Immature natural killer cell (primary cell): ENCODE measurements at regions not wholly inside any gene's neighbourhood (a gene's known extent, or its start where the extent isn't known, plus 50 kb on each side); places are given as distances from the start of the nearest gene placed in this dataset.

Experiments used
- DNase-seq, 3 donors: peaks; one replicate each; pipeline ENCODE4 v3.0.0; 2022; ENCODE audit warnings: mixed read lengths in 1 of 3
- H3K27ac Mint-ChIP-seq, 6 donors: one replicate each; pipeline ENCODE4 v1.8.0; 2020; ENCODE audit warnings: mixed read lengths in 6 of 6, mild to moderate bottlenecking in 5 of 6, inconsistent platforms in 4 of 6, moderate library complexity in 3 of 6
- H3K27me3 Mint-ChIP-seq, 3 donors: one replicate each; pipeline ENCODE4 v1.8.0; 2020 to 2021; ENCODE audit warnings: low read depth in 3 of 3, mild to moderate bottlenecking in 3 of 3, mixed read lengths in 3 of 3, moderate library complexity in 3 of 3, inconsistent platforms in 1 of 3
- H3K36me3 Mint-ChIP-seq, 3 donors: one replicate each; pipeline ENCODE4 v1.8.0; 2020; ENCODE audit warnings: mixed read lengths in 3 of 3, inconsistent platforms in 2 of 3, mild to moderate bottlenecking in 2 of 3
- H3K4me1 Mint-ChIP-seq, 2 donors: one replicate each; pipeline ENCODE4 v1.8.0; 2020; ENCODE audit warnings: inconsistent platforms in 2 of 2, mild to moderate bottlenecking in 2 of 2, mixed read lengths in 2 of 2, moderate library complexity in 1 of 2
- H3K4me3 Mint-ChIP-seq, 5 donors: one replicate each; pipeline ENCODE4 v1.8.0; 2020; ENCODE audit warnings: mild to moderate bottlenecking in 5 of 5, mixed read lengths in 5 of 5, inconsistent platforms in 3 of 5, moderate library complexity in 3 of 5
- H3K9me3 Mint-ChIP-seq, 6 donors: one replicate each; pipeline ENCODE4 v1.8.0; 2020; ENCODE audit warnings: mild to moderate bottlenecking in 6 of 6, mixed read lengths in 6 of 6, inconsistent platforms in 4 of 6, moderate library complexity in 3 of 6

DNA sequence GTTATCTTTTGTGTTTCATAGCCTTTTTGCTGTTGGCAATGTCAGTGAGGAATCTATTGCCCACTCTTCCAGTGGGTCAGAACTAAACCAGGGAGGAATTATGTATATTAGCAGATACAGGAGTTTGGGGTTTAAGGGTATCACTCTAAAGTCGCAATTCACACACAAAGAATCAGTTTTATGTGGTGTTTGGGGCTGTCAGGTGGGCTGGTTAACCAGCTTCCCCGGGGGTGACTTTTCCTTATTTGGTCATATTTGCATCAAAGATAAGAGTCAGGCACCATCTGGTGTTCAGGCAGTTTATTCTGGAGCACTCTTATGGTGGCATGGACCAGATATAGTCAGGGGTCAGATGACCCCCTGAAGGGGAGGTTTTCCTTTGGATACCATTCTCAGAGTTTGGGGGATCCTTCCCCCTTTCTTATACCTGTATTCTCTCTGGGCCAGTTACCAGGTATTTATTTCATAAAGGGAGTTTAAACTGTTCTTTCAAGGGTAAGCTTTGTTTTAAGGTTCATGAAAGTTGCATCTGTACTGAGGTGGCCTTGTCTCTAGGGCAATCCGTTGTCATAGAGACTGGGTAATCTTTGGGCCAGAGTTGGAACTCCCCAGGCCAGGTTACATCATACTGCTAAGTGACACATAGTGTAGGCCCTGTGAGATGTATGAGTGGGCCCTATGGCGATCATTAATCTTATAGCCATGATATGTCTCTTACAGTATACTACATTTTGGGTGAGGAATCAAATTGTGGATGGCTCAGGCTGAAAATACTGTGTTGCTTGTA is 148.2 kb downstream of the RWDD3 start:
- Mint-ChIP-seq H3K27ac (no peak overlapping the region), H3K36me3 (no peaks in the 10 kb centered on the region), H3K4me1 (no peaks in the 10 kb centered on the region), H3K4me3 (no peak overlapping the region), H3K27me3 (peaks cover 0 to 2% (median 0%) of the 10 kb centered on the region in 3 donors), H3K9me3 (peaks cover 0 to 9% (median under 1%) of the 10 kb centered on the region in 6 donors)
- DNase-seq: no peak

DNA sequence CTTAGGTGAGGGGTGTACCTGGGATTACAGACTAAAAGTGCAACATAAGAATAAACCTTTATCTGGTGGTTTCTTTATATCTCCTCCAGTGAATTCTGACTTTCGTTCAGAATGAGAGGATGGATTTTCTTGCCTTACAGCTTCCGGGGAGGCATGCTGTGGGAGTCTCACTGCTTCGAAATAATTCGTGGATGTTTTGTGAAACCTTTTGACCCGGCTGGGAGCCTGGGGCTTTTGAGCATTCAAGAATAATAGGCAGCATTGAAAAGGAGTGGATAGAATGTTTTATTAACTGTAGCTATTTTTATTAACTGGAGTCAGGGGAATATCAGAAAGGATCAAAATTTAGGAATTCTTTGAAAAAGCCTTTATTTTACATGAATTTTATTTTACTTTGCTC is 149.1 kb downstream of the RWDD3 start:
- Mint-ChIP-seq H3K9me3 (peaks cover 0 to 9% (median under 1%) of the 10 kb centered on the region in 6 donors), H3K4me3 (no peak overlapping the region), H3K27ac (no peak overlapping the region), H3K27me3 (peaks cover 0 to 2% (median 0%) of the 10 kb centered on the region in 3 donors), H3K36me3 (no peaks in the 10 kb centered on the region), H3K4me1 (no peaks in the 10 kb centered on the region)
- DNase-seq: no peak

GRCh38 chr1:95384567-95384966 is 150.6 kb downstream of the RWDD3 start:
- Mint-ChIP-seq H3K4me3 (no peak overlapping the region), H3K4me1 (no peaks in the 10 kb centered on the region), H3K27ac (no peak overlapping the region), H3K27me3 (peaks cover 0 to 2% (median 0%) of the 10 kb centered on the region in 3 donors), H3K9me3 (peaks cover 0 to 7% (median under 1%) of the 10 kb centered on the region in 6 donors), H3K36me3 (no peaks in the 10 kb centered on the region)
- DNase-seq: no peak

DNA sequence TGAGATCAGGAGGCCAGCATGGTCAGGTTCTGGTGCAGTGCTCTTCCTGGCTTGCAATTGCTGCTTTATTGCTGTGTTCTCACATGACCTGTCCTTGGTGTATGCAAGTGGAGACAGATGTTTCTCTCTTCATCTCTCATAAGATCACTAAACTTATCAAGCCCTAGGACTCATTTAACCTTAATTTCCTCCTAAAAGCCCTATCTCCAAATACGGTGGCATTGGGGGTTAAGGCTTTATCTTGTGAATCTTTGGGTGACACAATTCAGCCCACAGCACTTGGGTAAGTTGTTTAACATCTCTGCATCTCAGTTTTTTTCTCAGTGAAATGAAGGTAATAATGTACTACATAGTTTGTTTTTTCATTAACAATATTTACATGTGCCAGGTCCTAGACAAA is 152.4 kb downstream of the RWDD3 start:
- no peak overlapping the region for H3K4me3 Mint-ChIP-seq
- DNase-seq: no peak
- H3K9me3 Mint-ChIP-seq: peaks cover 0 to 8% (median 4%) of the 10 kb centered on the region in 6 donors
- H3K27ac Mint-ChIP-seq: no peak overlapping the region
- H3K4me1 Mint-ChIP-seq: no peaks in the 10 kb centered on the region
- no peaks in the 10 kb centered on the region for H3K36me3 Mint-ChIP-seq
- H3K27me3 Mint-ChIP-seq: peaks cover 0 to 3% (median 2%) of the 10 kb centered on the region in 3 donors

GRCh38 chr1:95386915-95387314 is 152.9 kb downstream of the RWDD3 start:
- H3K4me3 Mint-ChIP-seq: no peak overlapping the region
- DNase-seq: no peak
- no peaks in the 10 kb centered on the region for H3K36me3 Mint-ChIP-seq
- no peak overlapping the region for H3K27ac Mint-ChIP-seq
- peaks cover 0 to 8% (median 3%) of the 10 kb centered on the region in 6 donors for H3K9me3 Mint-ChIP-seq
- H3K27me3 Mint-ChIP-seq: peaks cover 0 to 3% (median 2%) of the 10 kb centered on the region in 3 donors
- H3K4me1 Mint-ChIP-seq: no peaks in the 10 kb centered on the region

DNA sequence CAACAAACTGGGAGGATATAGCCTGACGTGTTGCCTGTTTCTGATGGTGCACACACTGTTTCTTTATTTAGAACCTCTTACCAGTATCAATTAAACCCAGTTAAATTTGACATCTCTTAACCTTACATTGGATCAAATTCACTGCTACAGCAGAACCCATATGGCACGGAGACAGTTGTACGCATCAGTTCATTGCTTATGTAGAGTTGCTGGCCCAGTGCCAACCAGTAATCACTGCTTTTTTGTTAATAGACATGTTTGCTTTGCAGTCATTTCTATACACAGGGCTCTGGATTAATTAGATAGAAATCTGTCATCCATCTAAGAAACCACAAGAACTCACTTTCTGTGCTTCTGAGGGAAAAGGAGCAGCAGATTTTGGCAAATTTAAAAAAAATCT is 154.0 kb downstream of the RWDD3 start:
- Mint-ChIP-seq H3K36me3 (no peaks in the 10 kb centered on the region), H3K4me1 (no peaks in the 10 kb centered on the region), H3K4me3 (no peak overlapping the region), H3K27me3 (peaks cover 0 to 3% (median 2%) of the 10 kb centered on the region in 3 donors), H3K27ac (no peak overlapping the region), H3K9me3 (peaks cover 0 to 5% (median 4%) of the 10 kb centered on the region in 6 donors)
- no peak for DNase-seq

DNA sequence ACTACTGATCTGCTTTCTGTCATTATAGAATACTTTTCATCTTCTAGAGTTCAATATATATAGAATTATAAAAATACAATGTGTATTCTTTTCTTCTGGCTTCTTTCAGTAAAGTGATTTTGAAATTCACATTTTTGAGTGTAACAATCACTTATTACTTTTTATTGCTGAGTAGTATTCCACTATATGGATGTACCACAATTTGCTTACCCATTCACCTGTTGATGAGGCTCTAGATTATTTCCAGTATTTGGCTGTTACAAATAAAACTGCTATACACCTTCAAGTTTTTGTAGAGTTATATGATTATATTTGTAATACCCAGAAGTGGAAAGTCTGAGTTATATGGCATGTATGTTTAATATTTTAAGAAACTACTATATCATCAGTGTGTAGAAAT is 159.4 kb downstream of the RWDD3 start:
- no peak for DNase-seq
- Mint-ChIP-seq H3K27me3 (peaks cover 0 to 3% (median 0%) of the 10 kb centered on the region in 3 donors), H3K4me1 (no peaks in the 10 kb centered on the region), H3K36me3 (no peaks in the 10 kb centered on the region), H3K27ac (no peak overlapping the region), H3K9me3 (peaks cover 0 to 8% (median 2%) of the 10 kb centered on the region in 6 donors), H3K4me3 (no peak overlapping the region)

DNA sequence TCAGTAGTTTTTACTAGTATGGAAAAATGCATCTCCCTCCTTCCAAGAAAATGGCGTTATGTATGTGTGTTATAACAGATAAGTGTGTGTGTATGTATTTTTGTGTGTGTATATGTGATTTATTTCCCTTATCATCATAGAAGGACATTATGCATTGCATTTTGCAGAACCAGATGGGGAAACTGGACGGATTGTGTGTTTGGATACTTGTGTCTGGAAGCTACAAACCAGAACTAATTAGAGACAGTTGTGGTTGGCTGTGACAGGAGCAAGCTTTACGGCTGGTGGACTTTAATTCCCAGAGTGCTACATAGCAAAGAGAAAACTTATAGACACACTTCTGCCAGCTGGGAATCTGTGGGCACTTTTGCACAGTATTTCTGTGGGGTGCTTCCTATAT is 162.5 kb downstream of the RWDD3 start:
- Mint-ChIP-seq H3K9me3 (peaks cover 0 to 4% (median under 1%) of the 10 kb centered on the region in 6 donors), H3K4me1 (no peaks in the 10 kb centered on the region), H3K27me3 (no peaks in the 10 kb centered on the region), H3K36me3 (no peaks in the 10 kb centered on the region), H3K4me3 (no peak overlapping the region), H3K27ac (no peak overlapping the region)
- no peak for DNase-seq

DNA sequence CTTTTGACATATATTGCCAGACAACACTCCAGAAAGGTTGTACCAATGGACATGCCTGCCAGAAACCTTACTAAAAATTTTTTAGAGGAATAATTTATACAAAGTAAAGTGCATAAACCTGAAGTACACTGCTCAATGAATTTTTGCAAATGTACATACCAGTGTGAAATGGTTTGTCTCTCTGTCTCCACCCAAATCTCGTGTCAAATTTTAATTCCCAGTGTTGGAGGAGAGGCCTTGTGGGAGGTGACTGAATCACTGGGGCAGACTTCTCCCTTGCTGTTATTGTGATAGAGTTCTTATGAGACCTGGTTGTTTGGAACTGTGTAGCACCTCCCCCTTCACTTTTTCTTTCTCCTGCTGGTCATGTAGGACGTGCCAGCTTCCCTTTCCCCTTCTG is 168.8 kb downstream of the RWDD3 start:
- H3K4me3 Mint-ChIP-seq: no peak overlapping the region
- no peak for DNase-seq
- H3K9me3 Mint-ChIP-seq: peaks cover 0 to 23% (median 7%) of the 10 kb centered on the region in 6 donors
- no peaks in the 10 kb centered on the region for H3K4me1 Mint-ChIP-seq
- H3K36me3 Mint-ChIP-seq: no peaks in the 10 kb centered on the region
- peaks cover 0 to 2% (median 0%) of the 10 kb centered on the region in 3 donors for H3K27me3 Mint-ChIP-seq
- H3K27ac Mint-ChIP-seq: no peak overlapping the region

GRCh38 chr1:95406279-95406678 is 172.3 kb downstream of the RWDD3 start:
- Mint-ChIP-seq H3K36me3 (no peaks in the 10 kb centered on the region), H3K27me3 (peaks cover 0 to 2% (median 2%) of the 10 kb centered on the region in 3 donors), H3K27ac (no peak overlapping the region), H3K4me1 (no peaks in the 10 kb centered on the region), H3K9me3 (peaks cover 2 to 36% (median 10%) of the 10 kb centered on the region in 6 donors), H3K4me3 (no peak overlapping the region)
- DNase-seq: no peak

DNA sequence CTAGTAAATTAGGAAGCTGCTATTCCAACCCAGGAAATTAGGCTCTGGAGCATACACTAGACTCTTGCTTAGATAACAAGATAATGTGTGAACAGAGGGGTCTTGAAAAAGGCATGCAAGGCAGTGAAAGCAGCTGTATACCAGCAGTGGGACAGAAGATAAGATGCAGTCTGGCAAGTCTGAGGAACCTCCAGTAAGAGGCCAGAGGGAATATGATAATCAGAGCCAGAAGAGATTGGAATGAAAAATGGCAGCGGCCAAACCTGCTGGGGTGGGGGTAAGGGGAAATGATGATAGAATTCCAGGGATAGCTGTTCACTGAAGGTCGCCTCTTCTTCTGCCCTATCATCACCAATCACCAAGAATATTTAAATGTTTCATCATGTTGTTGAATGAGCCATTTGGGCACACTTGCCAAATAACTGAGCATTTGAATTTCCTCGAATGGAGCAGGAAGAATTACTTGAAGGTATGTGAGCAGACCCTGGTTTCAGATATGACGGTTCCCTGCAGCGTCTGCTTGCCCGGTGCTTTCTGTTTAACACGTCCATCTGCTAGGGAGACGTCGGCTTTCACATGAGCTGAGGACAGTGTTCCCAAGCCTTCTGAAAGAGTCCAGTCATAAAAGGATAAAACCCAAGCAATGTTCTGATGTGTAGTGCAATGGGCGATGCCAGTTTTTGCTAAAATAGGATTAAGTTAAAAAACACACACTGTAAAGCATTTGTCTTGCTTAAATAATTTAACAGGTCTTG is 173.3 kb downstream of the RWDD3 start:
- no peak for DNase-seq
- peaks cover 0 to 2% (median 2%) of the 10 kb centered on the region in 3 donors for H3K27me3 Mint-ChIP-seq
- no peaks in the 10 kb centered on the region for H3K36me3 Mint-ChIP-seq
- no peak overlapping the region for H3K27ac Mint-ChIP-seq
- H3K4me3 Mint-ChIP-seq: no peak overlapping the region
- no peaks in the 10 kb centered on the region for H3K4me1 Mint-ChIP-seq
- H3K9me3 Mint-ChIP-seq: peaks cover 2 to 36% (median 10%) of the 10 kb centered on the region in 6 donors

DNA sequence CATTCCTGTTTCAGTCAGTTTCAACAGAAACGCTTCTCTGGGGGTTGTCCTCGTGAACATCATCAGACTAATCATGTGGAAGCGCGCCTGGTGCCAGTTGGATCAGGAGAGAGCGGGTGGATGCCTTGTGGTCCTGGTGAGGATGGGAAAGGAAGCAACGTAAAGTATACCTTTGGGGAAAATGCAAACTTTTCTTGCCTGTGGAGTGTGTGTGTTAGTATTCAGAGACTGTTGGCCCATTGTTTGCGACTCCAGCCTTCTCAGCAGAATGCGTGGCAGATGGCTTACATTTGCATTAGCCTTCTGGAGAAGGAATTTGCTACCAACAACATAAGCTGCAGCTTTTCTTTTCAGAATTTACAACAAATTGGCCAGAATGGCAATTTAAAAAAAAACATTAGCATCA is 173.9 kb downstream of the RWDD3 start:
- H3K27ac Mint-ChIP-seq: no peak overlapping the region

DNA sequence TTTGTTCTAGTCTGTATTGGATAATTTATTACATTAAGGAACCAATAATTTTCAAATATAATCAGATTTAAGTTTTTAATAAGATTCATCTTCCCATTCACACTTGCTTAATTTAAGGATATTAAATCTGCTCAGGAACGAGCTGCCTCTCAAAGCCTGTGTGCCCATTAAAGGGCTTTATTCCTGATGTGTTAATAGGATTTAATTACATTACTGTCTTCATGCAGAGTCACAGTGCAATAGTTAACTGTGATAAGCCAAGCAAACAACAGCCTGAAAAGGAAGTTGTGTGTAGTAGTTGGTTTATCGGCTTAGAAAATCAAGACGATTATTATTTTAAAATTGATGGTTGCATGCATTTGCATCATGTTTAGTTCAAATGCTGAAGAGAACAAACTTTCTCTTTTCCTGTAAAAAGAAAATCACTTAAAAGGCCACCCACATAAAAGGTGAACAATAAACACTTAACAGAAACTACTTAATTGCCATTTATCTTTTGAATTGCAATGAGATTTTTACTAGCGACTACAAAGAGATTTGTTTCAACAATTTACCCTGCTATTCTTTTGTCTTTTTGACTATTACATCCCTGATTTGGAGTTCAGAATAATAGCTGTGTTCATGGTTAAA is 174.6 kb downstream of the RWDD3 start:
- H3K9me3 Mint-ChIP-seq: peaks cover 2 to 29% (median 8%) of the 10 kb centered on the region in 6 donors
- no peaks in the 10 kb centered on the region for H3K36me3 Mint-ChIP-seq
- H3K4me1 Mint-ChIP-seq: no peaks in the 10 kb centered on the region
- no peak overlapping the region for H3K27ac Mint-ChIP-seq
- DNase-seq: no peak
- H3K4me3 Mint-ChIP-seq: no peak overlapping the region
- H3K27me3 Mint-ChIP-seq: peaks cover 0 to 2% (median 2%) of the 10 kb centered on the region in 3 donors

More for the DNA sequence above, 173.9 kb downstream of the RWDD3 start:
- H3K4me3 Mint-ChIP-seq: no peak overlapping the region
- H3K4me1 Mint-ChIP-seq: no peaks in the 10 kb centered on the region
- H3K36me3 Mint-ChIP-seq: no peaks in the 10 kb centered on the region
- peaks cover 0 to 2% (median 2%) of the 10 kb centered on the region in 3 donors for H3K27me3 Mint-ChIP-seq
- DNase-seq: no peak
- H3K9me3 Mint-ChIP-seq: peaks cover 2 to 36% (median 10%) of the 10 kb centered on the region in 6 donors

- H3K27me3 Mint-ChIP-seq: peaks cover 0 to 2% (median 2%) of the 10 kb centered on the region in 3 donors
- no peaks in the 10 kb centered on the region for H3K36me3 Mint-ChIP-seq
- DNase-seq: no peak
- H3K4me3 Mint-ChIP-seq: no peak overlapping the region
- H3K27ac Mint-ChIP-seq: no peak overlapping the region
- H3K9me3 Mint-ChIP-seq: peaks cover 2 to 28% (median 7%) of the 10 kb centered on the region in 6 donors
- H3K4me1 Mint-ChIP-seq: no peaks in the 10 kb centered on the region
Measured at GRCh38 chr1:95409276-95409675, 175.3 kb downstream of the RWDD3 start.
